ENCODE measurements at regions not wholly inside any gene's neighbourhood (a gene's known extent, or its start where the extent isn't known, plus 50 kb on each side); places are given as distances from the start of the nearest gene placed in this dataset.

GRCh38 chr4:73683456-73683855 is 56.9 kb upstream of the CXCL8 start:
- H3K9me3 Mint-ChIP-seq (ENCODE audit: low read depth) = no peaks in the 10 kb centered on the region
- peaks cover 13% of the 10 kb centered on the region for H3K4me1 Mint-ChIP-seq (ENCODE audit: low read depth)
- TF ChIP-seq, protein P1, sequence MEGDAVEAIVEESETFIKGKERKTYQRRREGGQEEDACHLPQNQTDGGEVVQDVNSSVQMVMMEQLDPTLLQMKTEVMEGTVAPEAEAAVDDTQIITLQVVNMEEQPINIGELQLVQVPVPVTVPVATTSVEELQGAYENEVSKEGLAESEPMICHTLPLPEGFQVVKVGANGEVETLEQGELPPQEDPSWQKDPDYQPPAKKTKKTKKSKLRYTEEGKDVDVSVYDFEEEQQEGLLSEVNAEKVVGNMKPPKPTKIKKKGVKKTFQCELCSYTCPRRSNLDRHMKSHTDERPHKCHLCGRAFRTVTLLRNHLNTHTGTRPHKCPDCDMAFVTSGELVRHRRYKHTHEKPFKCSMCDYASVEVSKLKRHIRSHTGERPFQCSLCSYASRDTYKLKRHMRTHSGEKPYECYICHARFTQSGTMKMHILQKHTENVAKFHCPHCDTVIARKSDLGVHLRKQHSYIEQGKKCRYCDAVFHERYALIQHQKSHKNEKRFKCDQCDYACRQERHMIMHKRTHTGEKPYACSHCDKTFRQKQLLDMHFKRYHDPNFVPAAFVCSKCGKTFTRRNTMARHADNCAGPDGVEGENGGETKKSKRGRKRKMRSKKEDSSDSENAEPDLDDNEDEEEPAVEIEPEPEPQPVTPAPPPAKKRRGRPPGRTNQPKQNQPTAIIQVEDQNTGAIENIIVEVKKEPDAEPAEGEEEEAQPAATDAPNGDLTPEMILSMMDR (IDR thresholded peaks at IDR 0.05; ENCODE audit: unreplicated experiment) = no peak
- no peak overlapping the region for H3K27ac Mint-ChIP-seq
- no peaks in the 10 kb centered on the region for H3K27me3 Mint-ChIP-seq
- no peak for DNase-seq (ENCODE audit: low spot score, unreplicated experiment)
- no peak overlapping the region for H3K4me3 Mint-ChIP-seq (ENCODE audit: low read depth)
- no peaks in the 10 kb centered on the region for H3K36me3 Mint-ChIP-seq (ENCODE audit: insufficient read depth)

- H3K36me3 Mint-ChIP-seq (ENCODE audit: insufficient read depth) = no peaks in the 10 kb centered on the region
- H3K9me3 Mint-ChIP-seq (ENCODE audit: low read depth) = no peaks in the 10 kb centered on the region
- no peaks in the 10 kb centered on the region for H3K27me3 Mint-ChIP-seq
- no peak for DNase-seq (ENCODE audit: low spot score, unreplicated experiment)
- no peak overlapping the region for H3K4me3 Mint-ChIP-seq (ENCODE audit: low read depth)
- peaks cover 13% of the 10 kb centered on the region for H3K4me1 Mint-ChIP-seq (ENCODE audit: low read depth)
- TF ChIP-seq, protein P1 (IDR thresholded peaks at IDR 0.05; ENCODE audit: unreplicated experiment) = no peak
- no peak overlapping the region for H3K27ac Mint-ChIP-seq
Measured at GRCh38 chr4:73684097-73684496, 56.3 kb upstream of the CXCL8 start.

GRCh38 chr4:73685052-73685451 is 55.3 kb upstream of the CXCL8 start:
- Mint-ChIP-seq H3K4me1 (ENCODE audit: low read depth) (peaks cover 13% of the 10 kb centered on the region), H3K36me3 (ENCODE audit: insufficient read depth) (no peaks in the 10 kb centered on the region)
- DNase-seq (ENCODE audit: low spot score, unreplicated experiment) = no peak

GRCh38 chr4:73687421-73687820 is 52.9 kb upstream of the CXCL8 start:
- H3K9me3 Mint-ChIP-seq (ENCODE audit: low read depth) = peaks cover 3% of the 10 kb centered on the region
- peaks cover 13% of the 10 kb centered on the region for H3K4me1 Mint-ChIP-seq (ENCODE audit: low read depth)
- TF ChIP-seq, protein P1 (IDR thresholded peaks at IDR 0.05; ENCODE audit: unreplicated experiment) = no peak
- H3K27me3 Mint-ChIP-seq = no peaks in the 10 kb centered on the region
- no peak for DNase-seq (ENCODE audit: low spot score, unreplicated experiment)
- no peaks in the 10 kb centered on the region for H3K36me3 Mint-ChIP-seq (ENCODE audit: insufficient read depth)
- no peak overlapping the region for H3K4me3 Mint-ChIP-seq (ENCODE audit: low read depth)
- H3K27ac Mint-ChIP-seq = no peak overlapping the region

More at GRCh38 chr4:73685052-73685451, 55.3 kb upstream of the CXCL8 start:
- TF ChIP-seq, protein P1 (IDR thresholded peaks at IDR 0.05; ENCODE audit: unreplicated experiment) = no peak
- Mint-ChIP-seq H3K27ac (no peak overlapping the region), H3K27me3 (no peaks in the 10 kb centered on the region), H3K4me3 (ENCODE audit: low read depth) (no peak overlapping the region), H3K9me3 (ENCODE audit: low read depth) (no peaks in the 10 kb centered on the region)

DNA sequence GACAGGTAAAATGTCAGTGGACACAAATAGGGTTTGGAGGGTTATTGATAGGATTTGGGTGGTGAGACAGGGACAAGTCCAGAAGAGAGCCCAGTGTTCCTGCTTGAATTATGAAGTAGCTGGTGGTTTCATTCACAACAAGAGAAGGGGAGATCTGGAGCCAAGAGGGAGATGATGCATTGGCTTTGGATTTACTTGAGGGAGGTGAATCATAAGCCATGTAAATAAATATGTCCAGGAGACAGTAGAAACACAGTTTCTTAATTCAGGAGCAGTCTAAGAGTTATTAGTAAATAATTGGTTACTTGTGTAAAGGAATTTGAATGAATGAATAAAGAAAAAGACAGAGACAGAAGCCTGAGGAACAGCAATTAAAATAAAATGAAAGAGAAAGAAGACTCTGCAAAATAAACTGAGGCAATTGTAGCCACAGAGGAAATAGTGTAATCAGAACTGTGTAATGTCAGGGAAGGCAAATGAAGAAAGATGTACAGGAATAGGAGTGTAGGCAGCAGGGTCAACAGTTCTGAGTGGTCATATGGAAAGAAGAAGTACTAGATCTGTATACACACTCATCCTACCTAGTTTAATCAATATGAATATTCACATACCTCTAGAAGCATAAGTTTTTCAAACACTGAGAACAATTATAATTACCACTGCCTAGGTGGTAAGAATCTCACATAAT is 50.2 kb upstream of the CXCL8 start:
- H3K4me3 Mint-ChIP-seq (ENCODE audit: low read depth) = no peak overlapping the region
- TF ChIP-seq, protein P1 (IDR thresholded peaks at IDR 0.05; ENCODE audit: unreplicated experiment) = no peak
- peaks cover 3% of the 10 kb centered on the region for H3K9me3 Mint-ChIP-seq (ENCODE audit: low read depth)
- no peaks in the 10 kb centered on the region for H3K27me3 Mint-ChIP-seq
- DNase-seq (ENCODE audit: low spot score, unreplicated experiment) = no peak
- H3K27ac Mint-ChIP-seq = no peak overlapping the region
- no peaks in the 10 kb centered on the region for H3K36me3 Mint-ChIP-seq (ENCODE audit: insufficient read depth)
- H3K4me1 Mint-ChIP-seq (ENCODE audit: low read depth) = peaks cover 4% of the 10 kb centered on the region

All from progenitor cell of endocrine pancreas (in vitro differentiated cells).